HG03095 (cell line): ENCODE measurements at regions not wholly inside any gene's neighbourhood (a gene's known extent, or its start where the extent isn't known, plus 50 kb on each side); places are given as distances from the start of the nearest gene placed in this dataset.

Source experiments
- ATAC-seq: cut with Tn5 transposase; IDR thresholded peaks from one replicate; pipeline ENCODE4 v1.9.1; 2021; ENCODE audit warnings: moderate library complexity; ENCODE audit not compliant: unreplicated experiment

- no peak for ATAC-seq
Observed at GRCh38 chr2:105573910-105574655, 170.6 kb upstream of the NCK2 start.

- ATAC-seq, result no peak
Observed at GRCh38 chr2:105573490-105573889, 171.2 kb upstream of the NCK2 start.

- ATAC-seq, result no peak
Observed at GRCh38 chr2:105571445-105571987, 172.7 kb upstream of the FHL2 start.

- ATAC-seq, result no peak
Observed at GRCh38 chr2:105570757-105571156, 171.9 kb upstream of the FHL2 start.

GRCh38 chr2:105570326-105570725 lies 171.5 kb upstream of the FHL2 start:
- no peak for ATAC-seq

- ATAC-seq, result no peak
Observed at GRCh38 chr2:105569606-105570005, 170.8 kb upstream of the FHL2 start.

GRCh38 chr2:105567996-105568494 lies 169.2 kb upstream of the FHL2 start:
- no peak for ATAC-seq

- ATAC-seq, result no peak
Observed at GRCh38 chr2:105563000-105563719, 164.3 kb upstream of the FHL2 start.

- ATAC-seq, result no peak
Observed at GRCh38 chr2:105561401-105561800, 162.6 kb upstream of the FHL2 start.

- no peak for ATAC-seq
Observed at GRCh38 chr2:105560157-105560556, 161.3 kb upstream of the FHL2 start.

- no peak for ATAC-seq
Observed at GRCh38 chr2:105557021-105557920, 158.4 kb upstream of the FHL2 start.

- ATAC-seq, result no peak
Observed at GRCh38 chr2:105556366-105556765, 157.5 kb upstream of the FHL2 start.

GRCh38 chr2:105554235-105554634 lies 155.4 kb upstream of the FHL2 start:
- no peak for ATAC-seq

- ATAC-seq, result no peak
Observed at GRCh38 chr2:105553538-105554196, 154.8 kb upstream of the FHL2 start.

- ATAC-seq, result no peak
Observed at GRCh38 chr2:105546628-105546974, 147.8 kb upstream of the FHL2 start.

- no peak for ATAC-seq
Observed at GRCh38 chr2:105545730-105546627, 147.1 kb upstream of the FHL2 start.

GRCh38 chr2:105544591-105545377 lies 145.9 kb upstream of the FHL2 start:
- no peak for ATAC-seq

GRCh38 chr2:105541189-105542050 lies 142.6 kb upstream of the FHL2 start:
- no peak for ATAC-seq
